ENCODE measurements at regions not wholly inside any gene's neighbourhood (a gene's known extent, or its start where the extent isn't known, plus 50 kb on each side); places are given as distances from the start of the nearest gene placed in this dataset.

GRCh38 chr13:73169971-73170370 is 111.2 kb downstream of the KLF5 start:
- Histone ChIP-seq H2AK5ac (ENCODE audit: low read depth, low read length) (0 out of 2 replicates have a peak overlapping the region, but pooled peaks have one; percentile 65), H3K4me3 (ENCODE audit: insufficient read depth, low read depth, low read length) (no peak overlapping the region), H3K18ac (ENCODE audit: low read depth, low read length) (peak overlapping the region; percentile 29; the same call in 1 of the 2 replicates), H4K8ac (ENCODE audit: low read depth in 2 of 2, low read length in 2 of 2) (peak overlapping the region in 1 of 2 experiments; percentile 50; a peak in 1 of 4 replicates), H3K4me2 (ENCODE audit: low read depth, low read length) (no peak overlapping the region), H3K79me1 (ENCODE audit: low read depth in 1 of 2, low read length in 2 of 2) (no peaks in the 10 kb centered on the region), H2BK5ac (ENCODE audit: low read depth, low read length, poor library complexity, severe bottlenecking) (no peak overlapping the region), H3K9me1 (ENCODE audit: insufficient read depth, low read length) (peaks cover 8% of the 10 kb centered on the region), H2BK120ac (ENCODE audit: low read depth, low read length) (peak overlapping the region; percentile 4; the same call in 1 of the 2 replicates), H3K14ac (replicated peaks; ENCODE audit: low read depth, low read length) (0 out of 2 replicates have a peak overlapping the region, but pooled peaks have one; percentile 19), H2AFZ (replicated peaks; ENCODE audit: low read length, poor library complexity) (peak overlapping the region; percentile 84), H3K4me1 (ENCODE audit: control insufficient read depth, insufficient read depth, low read length) (peaks cover 11% of the 10 kb centered on the region), H4K20me1 (ENCODE audit: insufficient read depth, low read length) (no peaks in the 10 kb centered on the region), H2AK9ac (replicated peaks; ENCODE audit: low read depth, low read length, poor library complexity) (no peak overlapping the region), H3K4ac (ENCODE audit: low read depth, low read length) (0 out of 2 replicates have a peak overlapping the region, but pooled peaks have one; percentile 35), H3K36me3 (ENCODE audit: control insufficient read depth, insufficient read depth, low read length) (no peaks in the 10 kb centered on the region), H4K5ac (ENCODE audit: low read depth, low read length) (0 out of 2 replicates have a peak overlapping the region, but pooled peaks have one; percentile 16), H3K56ac (ENCODE audit: extremely low read depth, insufficient read depth, low read length) (no peak overlapping the region), H4K91ac (ENCODE audit: insufficient read depth, low read depth, low read length) (peak overlapping the region; percentile 45; the same call in 1 of the 2 replicates), H3K9me3 (ENCODE audit: control insufficient read depth, insufficient read depth, low read length) (no peaks in the 10 kb centered on the region), H3K23ac (ENCODE audit: low read depth, low read length) (no peak overlapping the region), H3K27ac (ENCODE audit: insufficient read depth, low read length) (no peak overlapping the region), H3K9ac (ENCODE audit: low read depth, low read length) (no peak overlapping the region), H2BK20ac (ENCODE audit: low read depth, low read length) (no peak overlapping the region), H2BK15ac (ENCODE audit: low read depth, low read length) (no peak overlapping the region), H3K27me3 (ENCODE audit: control insufficient read depth, insufficient read depth, low read length) (no peaks in the 10 kb centered on the region)
- BruUV-seq (replicated peaks), result no TSS peak
- no peak for ATAC-seq (ENCODE audit: low read depth)
- ChIA-PET POLR2A (ENCODE audit: unreplicated experiment) (no interaction called here), CTCF (interaction anchor here (0.7 kb wide), 1 partner anchor 251 kb away, joined by 4 read pairs; no protein-coding TSS in a partner anchor)
- WGBS, 2 experiments (ENCODE audit: extremely low coverage in 2 of 2, insufficient read length in 1 of 2), result no CpG with 5 or more reads among the region's 2 CpGs
- in situ Hi-C loops (cut with MboI; ENCODE audit: low sequenced_read_pairs), result no loop called here
- no peak for DNase-seq
- intact Hi-C loops (cut with micrococcal nuclease), result no loop called here
- TF ChIP-seq CTCF (conservative IDR thresholded peaks at IDR 0.05; ENCODE audit: low read depth, low read length) (no peak), MAZ (IDR thresholded peaks at IDR 0.05; ENCODE audit: borderline replicate concordance, low read depth, low read length) (no peak), RCOR1 (IDR thresholded peaks at IDR 0.05; ENCODE audit: insufficient replicate concordance, low read length) (no peak), RFX5 (IDR thresholded peaks at IDR 0.05; ENCODE audit: low read depth, low read length) (no peak), USF2 (IDR thresholded peaks at IDR 0.05; ENCODE audit: low read depth, low read length) (no peak), MXI1 (IDR thresholded peaks at IDR 0.05; ENCODE audit: borderline replicate concordance, low read depth, low read length) (no peak), CHD1 (IDR thresholded peaks at IDR 0.05; ENCODE audit: low read depth, low read length) (no peak), CEBPB (IDR thresholded peaks at IDR 0.05; ENCODE audit: low read depth, low read length) (no peak), NFE2L2 (IDR thresholded peaks at IDR 0.05; ENCODE audit: low read depth, low read length) (no peak), SMC3 (IDR thresholded peaks at IDR 0.05; ENCODE audit: low read depth, low read length) (no peak), ELK1 (IDR thresholded peaks at IDR 0.05; ENCODE audit: borderline replicate concordance, low read depth, low read length) (no peak)
- dilution Hi-C loops (cut with HindIII; ENCODE audit: low sequenced_read_pairs, unreplicated experiment), result no loop called here
